ENCODE measurements at regions not wholly inside any gene's neighbourhood (a gene's known extent, or its start where the extent isn't known, plus 50 kb on each side); places are given as distances from the start of the nearest gene placed in this dataset.
"Not testable (repeated sequence)": the region's sequence is repeated elsewhere in the genome, so short reads cannot be mapped to it uniquely, and the experiment has no call there.

DNA sequence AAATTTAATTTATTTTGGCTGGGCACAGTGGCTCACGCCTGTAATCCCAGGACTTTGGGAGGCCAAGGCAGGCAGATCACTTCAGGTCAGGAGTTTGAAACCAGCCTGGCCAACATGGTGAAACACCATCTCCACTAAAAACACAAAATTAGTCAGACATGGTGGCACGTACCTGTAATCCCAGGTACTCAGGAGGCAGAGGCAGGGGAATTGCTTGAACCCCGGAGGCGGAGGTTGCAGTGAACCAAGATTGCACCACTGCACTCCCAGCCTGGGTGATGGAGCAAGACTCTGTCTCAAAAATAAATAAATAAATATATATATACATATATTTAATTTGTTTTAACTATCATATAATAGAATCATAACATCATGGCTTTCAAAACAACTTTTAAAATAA lies 482.1 kb upstream of the AUTS2 start:
- TF ChIP-seq, protein P1, sequence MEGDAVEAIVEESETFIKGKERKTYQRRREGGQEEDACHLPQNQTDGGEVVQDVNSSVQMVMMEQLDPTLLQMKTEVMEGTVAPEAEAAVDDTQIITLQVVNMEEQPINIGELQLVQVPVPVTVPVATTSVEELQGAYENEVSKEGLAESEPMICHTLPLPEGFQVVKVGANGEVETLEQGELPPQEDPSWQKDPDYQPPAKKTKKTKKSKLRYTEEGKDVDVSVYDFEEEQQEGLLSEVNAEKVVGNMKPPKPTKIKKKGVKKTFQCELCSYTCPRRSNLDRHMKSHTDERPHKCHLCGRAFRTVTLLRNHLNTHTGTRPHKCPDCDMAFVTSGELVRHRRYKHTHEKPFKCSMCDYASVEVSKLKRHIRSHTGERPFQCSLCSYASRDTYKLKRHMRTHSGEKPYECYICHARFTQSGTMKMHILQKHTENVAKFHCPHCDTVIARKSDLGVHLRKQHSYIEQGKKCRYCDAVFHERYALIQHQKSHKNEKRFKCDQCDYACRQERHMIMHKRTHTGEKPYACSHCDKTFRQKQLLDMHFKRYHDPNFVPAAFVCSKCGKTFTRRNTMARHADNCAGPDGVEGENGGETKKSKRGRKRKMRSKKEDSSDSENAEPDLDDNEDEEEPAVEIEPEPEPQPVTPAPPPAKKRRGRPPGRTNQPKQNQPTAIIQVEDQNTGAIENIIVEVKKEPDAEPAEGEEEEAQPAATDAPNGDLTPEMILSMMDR (IDR thresholded peaks at IDR 0.05) = not testable (repeated sequence)
- TF ChIP-seq POLR2A (IDR thresholded peaks at IDR 0.05) = not testable (repeated sequence)
